ENCODE measurements at regions not wholly inside any gene's neighbourhood (a gene's known extent, or its start where the extent isn't known, plus 50 kb on each side); places are given as distances from the start of the nearest gene placed in this dataset.
A peak's percentile ranks its signal among the peaks of the same experiment; 100 is the strongest.

GRCh38 chr6:56760842-56761241 lies 118.2 kb upstream of the DST start:
- no peaks in the 10 kb centered on the region for H3K27me3 ChIP-seq
- no peak overlapping the region for H3K27ac ChIP-seq
- intact Hi-C loops (cut with DNase I; ENCODE audit: low total_unique reads), result loop anchor here (10.0 kb wide), 1 partner anchor 776 kb away; no protein-coding TSS in a partner anchor
- no peaks in the 10 kb centered on the region for H3K9me3 ChIP-seq
- DNase-seq (ENCODE audit: low spot score in 2 of 2), result no peak
- TF ChIP-seq CTCF (IDR thresholded peaks at IDR 0.05) (no peak), POLR2AphosphoS5 (IDR thresholded peaks at IDR 0.05) (no peak), POLR2A (IDR thresholded peaks at IDR 0.05) (no peak)
- H3K4me1 ChIP-seq, result no peaks in the 10 kb centered on the region
- H3K36me3 ChIP-seq, result no peaks in the 10 kb centered on the region
- H3K4me3 ChIP-seq, result no peak overlapping the region

GRCh38 chr6:56759521-56759920 lies 116.8 kb upstream of the DST start:
- no peak for DNase-seq (ENCODE audit: low spot score in 2 of 2)
- Histone ChIP-seq H3K4me3 (no peak overlapping the region), H3K36me3 (no peaks in the 10 kb centered on the region), H3K27me3 (no peaks in the 10 kb centered on the region), H3K27ac (no peak overlapping the region), H3K9me3 (no peaks in the 10 kb centered on the region), H3K4me1 (no peaks in the 10 kb centered on the region)
- TF ChIP-seq POLR2A (IDR thresholded peaks at IDR 0.05), result no peak
- no peak for TF ChIP-seq POLR2AphosphoS5 (IDR thresholded peaks at IDR 0.05)
- no peak for TF ChIP-seq CTCF (IDR thresholded peaks at IDR 0.05)
- intact Hi-C loops (cut with DNase I; ENCODE audit: low total_unique reads), result no loop called here

GRCh38 chr6:56758553-56758952 lies 115.9 kb upstream of the DST start:
- no peak overlapping the region for H3K4me3 ChIP-seq
- H3K27ac ChIP-seq, result no peak overlapping the region
- intact Hi-C loops (cut with DNase I; ENCODE audit: low total_unique reads), result no loop called here
- no peak for DNase-seq (ENCODE audit: low spot score in 2 of 2)
- TF ChIP-seq POLR2A (IDR thresholded peaks at IDR 0.05), result no peak
- TF ChIP-seq POLR2AphosphoS5 (IDR thresholded peaks at IDR 0.05), result no peak
- TF ChIP-seq CTCF (IDR thresholded peaks at IDR 0.05), result no peak
- H3K36me3 ChIP-seq, result no peaks in the 10 kb centered on the region
- no peaks in the 10 kb centered on the region for H3K4me1 ChIP-seq
- no peaks in the 10 kb centered on the region for H3K27me3 ChIP-seq
- no peaks in the 10 kb centered on the region for H3K9me3 ChIP-seq

GRCh38 chr6:56758120-56758519 lies 115.4 kb upstream of the DST start:
- no peak overlapping the region for H3K27ac ChIP-seq
- intact Hi-C loops (cut with DNase I; ENCODE audit: low total_unique reads), result no loop called here

GRCh38 chr6:56757588-56757984 lies 114.9 kb upstream of the DST start:
- Histone ChIP-seq H3K27ac (peak overlapping the region in 1 of 2 donors; percentile 26), H3K36me3 (no peaks in the 10 kb centered on the region), H3K27me3 (no peaks in the 10 kb centered on the region), H3K4me1 (no peaks in the 10 kb centered on the region), H3K9me3 (no peaks in the 10 kb centered on the region), H3K4me3 (no peak overlapping the region)
- TF ChIP-seq POLR2A (IDR thresholded peaks at IDR 0.05), result no peak
- peak in 1 of 3 donors; percentile 17 for TF ChIP-seq CTCF (IDR thresholded peaks at IDR 0.05)
- no peak for DNase-seq (ENCODE audit: low spot score in 2 of 2)
- intact Hi-C loops (cut with DNase I; ENCODE audit: low total_unique reads), result no loop called here

More at GRCh38 chr6:56758120-56758519, 115.4 kb upstream of the DST start:
- no peaks in the 10 kb centered on the region for H3K27me3 ChIP-seq
- TF ChIP-seq POLR2A (IDR thresholded peaks at IDR 0.05), result no peak
- DNase-seq (ENCODE audit: low spot score in 2 of 2), result no peak
- no peaks in the 10 kb centered on the region for H3K36me3 ChIP-seq
- no peaks in the 10 kb centered on the region for H3K9me3 ChIP-seq
- no peak overlapping the region for H3K4me3 ChIP-seq
- no peaks in the 10 kb centered on the region for H3K4me1 ChIP-seq
